ENCODE measurements at regions not wholly inside any gene's neighbourhood (a gene's known extent, or its start where the extent isn't known, plus 50 kb on each side); places are given as distances from the start of the nearest gene placed in this dataset.
"Not testable (repeated sequence)": the region's sequence is repeated elsewhere in the genome, so short reads cannot be mapped to it uniquely, and the experiment has no call there.

GRCh38 chr14:83091991-83092956, 1558.6 kb upstream of the SEL1L start:
- H2BK120ac ChIP-seq (ENCODE audit: insufficient read depth, low read length, poor library complexity); H3K79me1 ChIP-seq (ENCODE audit: low read length); H2BK5ac ChIP-seq (ENCODE audit: low read depth, low read length, poor library complexity); H2AFZ ChIP-seq (ENCODE audit: insufficient read depth, low read length, poor library complexity); H3K27me3 ChIP-seq (ENCODE audit: insufficient read depth, low read length); DNase-seq; H3K18ac ChIP-seq (ENCODE audit: low read length); H4K8ac ChIP-seq (ENCODE audit: low read depth, low read length); H3K4ac ChIP-seq (ENCODE audit: low read depth, low read length); H3K23ac ChIP-seq (ENCODE audit: low read length); H3K4me2 ChIP-seq (ENCODE audit: low read length); H2AK5ac ChIP-seq (ENCODE audit: low read length); H3K9ac ChIP-seq (ENCODE audit: low read length); H3K4me1 ChIP-seq (ENCODE audit: control insufficient read depth in 1 of 2, insufficient read depth in 2 of 2, low read length in 2 of 2); H3K79me2 ChIP-seq (ENCODE audit: control insufficient read depth, insufficient read depth, low read length, poor library complexity); H3K9me3 ChIP-seq (ENCODE audit: insufficient read depth, low read depth, low read length); H2BK12ac ChIP-seq (ENCODE audit: low read length); H3K27ac ChIP-seq (ENCODE audit: low read depth, low read length); H4K12ac ChIP-seq (ENCODE audit: low read depth, low read length); H3K4me3 ChIP-seq (ENCODE audit: low read depth, low read length); H4K91ac ChIP-seq (ENCODE audit: low read depth, low read length); H3K14ac ChIP-seq (ENCODE audit: low read length); H3K36me3 ChIP-seq (ENCODE audit: control insufficient read depth in 1 of 2, insufficient read depth in 2 of 2, low read length in 2 of 2): not testable (repeated sequence)
- WGBS (ENCODE audit: extremely low coverage, insufficient coverage, insufficient read length) = no CpG with 5 or more reads among the region's 47 CpGs

GRCh38 chr14:83096092-83096491, 1562.4 kb upstream of the SEL1L start:
- no peak overlapping the region for H2BK120ac ChIP-seq (ENCODE audit: insufficient read depth, low read length, poor library complexity)

DNA sequence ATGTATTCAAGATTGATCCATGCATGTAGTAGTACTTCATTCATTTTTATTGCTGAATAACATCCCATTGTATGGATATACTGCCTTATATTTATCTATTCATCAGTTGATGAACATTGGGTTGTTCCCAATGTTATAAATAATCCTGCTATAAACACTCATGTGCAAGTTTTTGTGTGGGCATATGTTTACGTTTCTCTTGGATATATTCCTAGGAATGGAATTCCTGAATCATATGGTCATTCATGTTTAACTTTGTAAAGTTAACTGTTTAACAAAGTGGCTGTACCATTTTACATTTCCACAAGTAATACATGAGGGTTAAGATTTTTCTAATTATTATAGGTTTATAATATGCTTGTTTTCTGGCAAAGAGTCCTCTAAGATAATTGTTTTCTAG, 1568.2 kb upstream of the SEL1L start:
- no peak overlapping the region for H2BK12ac ChIP-seq (ENCODE audit: low read length)
- H3K79me2 ChIP-seq (ENCODE audit: control insufficient read depth, insufficient read depth, low read length, poor library complexity) = no peaks in the 10 kb centered on the region
- H3K14ac ChIP-seq (ENCODE audit: low read length) = no peak overlapping the region
- no peak overlapping the region for H2BK120ac ChIP-seq (ENCODE audit: insufficient read depth, low read length, poor library complexity)
- no peaks in the 10 kb centered on the region for H3K36me3 ChIP-seq (ENCODE audit: control insufficient read depth in 1 of 2, insufficient read depth in 2 of 2, low read length in 2 of 2)
- no peak overlapping the region for H3K18ac ChIP-seq (ENCODE audit: low read length)
- no CpG with 5 or more reads among the region's 1 CpG for WGBS (ENCODE audit: extremely low coverage, insufficient coverage, insufficient read length)
- H2BK5ac ChIP-seq (ENCODE audit: low read depth, low read length, poor library complexity) = no peak overlapping the region
- H3K4ac ChIP-seq (ENCODE audit: low read depth, low read length) = no peak overlapping the region
- no peaks in the 10 kb centered on the region for H3K79me1 ChIP-seq (ENCODE audit: low read length)
- no peak overlapping the region for H3K4me2 ChIP-seq (ENCODE audit: low read length)
- no peaks in the 10 kb centered on the region for H3K9me3 ChIP-seq (ENCODE audit: insufficient read depth, low read depth, low read length)
- no peak for DNase-seq
- no peak overlapping the region for H4K12ac ChIP-seq (ENCODE audit: low read depth, low read length)
- H3K9ac ChIP-seq (ENCODE audit: low read length) = no peak overlapping the region
- H3K4me3 ChIP-seq (ENCODE audit: low read depth, low read length) = no peak overlapping the region
- H3K27ac ChIP-seq (ENCODE audit: low read depth, low read length) = no peak overlapping the region
- H2AFZ ChIP-seq (ENCODE audit: insufficient read depth, low read length, poor library complexity) = no peak overlapping the region
- no peak overlapping the region for H4K8ac ChIP-seq (ENCODE audit: low read depth, low read length)
- H4K91ac ChIP-seq (ENCODE audit: low read depth, low read length) = no peak overlapping the region
- no peak overlapping the region for H2AK5ac ChIP-seq (ENCODE audit: low read length)
- no peaks in the 10 kb centered on the region for H3K27me3 ChIP-seq (ENCODE audit: insufficient read depth, low read length)
- H3K4me1 ChIP-seq (ENCODE audit: control insufficient read depth in 1 of 2, insufficient read depth in 2 of 2, low read length in 2 of 2) = no peaks in the 10 kb centered on the region
- H3K23ac ChIP-seq (ENCODE audit: low read length) = no peak overlapping the region

More at GRCh38 chr14:83096092-83096491, 1562.4 kb upstream of the SEL1L start:
- H3K79me2 ChIP-seq (ENCODE audit: control insufficient read depth, insufficient read depth, low read length, poor library complexity) = no peaks in the 10 kb centered on the region
- H3K79me1 ChIP-seq (ENCODE audit: low read length) = no peaks in the 10 kb centered on the region
- H3K9me3 ChIP-seq (ENCODE audit: insufficient read depth, low read depth, low read length) = no peaks in the 10 kb centered on the region
- H3K4ac ChIP-seq (ENCODE audit: low read depth, low read length) = no peak overlapping the region
- no peak overlapping the region for H4K91ac ChIP-seq (ENCODE audit: low read depth, low read length)
- no peak overlapping the region for H2AFZ ChIP-seq (ENCODE audit: insufficient read depth, low read length, poor library complexity)
- no peak overlapping the region for H2BK12ac ChIP-seq (ENCODE audit: low read length)
- H3K36me3 ChIP-seq (ENCODE audit: control insufficient read depth in 1 of 2, insufficient read depth in 2 of 2, low read length in 2 of 2) = no peaks in the 10 kb centered on the region
- no peak for DNase-seq
- no peak overlapping the region for H4K12ac ChIP-seq (ENCODE audit: low read depth, low read length)
- no peak overlapping the region for H3K27ac ChIP-seq (ENCODE audit: low read depth, low read length)
- no peak overlapping the region for H3K4me3 ChIP-seq (ENCODE audit: low read depth, low read length)
- no peak overlapping the region for H2AK5ac ChIP-seq (ENCODE audit: low read length)
- no peak overlapping the region for H3K14ac ChIP-seq (ENCODE audit: low read length)
- H3K4me1 ChIP-seq (ENCODE audit: control insufficient read depth in 1 of 2, insufficient read depth in 2 of 2, low read length in 2 of 2) = no peaks in the 10 kb centered on the region
- no peak overlapping the region for H3K18ac ChIP-seq (ENCODE audit: low read length)
- no peak overlapping the region for H3K9ac ChIP-seq (ENCODE audit: low read length)
- no peak overlapping the region for H2BK5ac ChIP-seq (ENCODE audit: low read depth, low read length, poor library complexity)
- H3K4me2 ChIP-seq (ENCODE audit: low read length) = no peak overlapping the region
- H3K23ac ChIP-seq (ENCODE audit: low read length) = no peak overlapping the region
- WGBS (ENCODE audit: extremely low coverage, insufficient coverage, insufficient read length) = no CpG with 5 or more reads among the region's 1 CpG
- H3K27me3 ChIP-seq (ENCODE audit: insufficient read depth, low read length) = no peaks in the 10 kb centered on the region
- no peak overlapping the region for H4K8ac ChIP-seq (ENCODE audit: low read depth, low read length)

- H3K18ac ChIP-seq (ENCODE audit: low read length) = no peak overlapping the region
- no peaks in the 10 kb centered on the region for H3K79me1 ChIP-seq (ENCODE audit: low read length)
Observed at GRCh38 chr14:83118029-83118428, 1584.4 kb upstream of the SEL1L start.

More at GRCh38 chr14:83118029-83118428, 1584.4 kb upstream of the SEL1L start:
- H3K9me3 ChIP-seq (ENCODE audit: insufficient read depth, low read depth, low read length) = no peaks in the 10 kb centered on the region
- H4K8ac ChIP-seq (ENCODE audit: low read depth, low read length) = no peak overlapping the region
- no peak overlapping the region for H2AFZ ChIP-seq (ENCODE audit: insufficient read depth, low read length, poor library complexity)
- H3K4me3 ChIP-seq (ENCODE audit: low read depth, low read length) = no peak overlapping the region
- H3K9ac ChIP-seq (ENCODE audit: low read length) = no peak overlapping the region
- no peak overlapping the region for H2BK5ac ChIP-seq (ENCODE audit: low read depth, low read length, poor library complexity)
- no peaks in the 10 kb centered on the region for H3K4me1 ChIP-seq (ENCODE audit: control insufficient read depth in 1 of 2, insufficient read depth in 2 of 2, low read length in 2 of 2)
- H4K12ac ChIP-seq (ENCODE audit: low read depth, low read length) = no peak overlapping the region
- no peak overlapping the region for H2BK12ac ChIP-seq (ENCODE audit: low read length)
- H3K36me3 ChIP-seq (ENCODE audit: control insufficient read depth in 1 of 2, insufficient read depth in 2 of 2, low read length in 2 of 2) = no peaks in the 10 kb centered on the region
- no peaks in the 10 kb centered on the region for H3K79me2 ChIP-seq (ENCODE audit: control insufficient read depth, insufficient read depth, low read length, poor library complexity)
- no peak overlapping the region for H3K27ac ChIP-seq (ENCODE audit: low read depth, low read length)
- no peak overlapping the region for H3K4ac ChIP-seq (ENCODE audit: low read depth, low read length)
- no peaks in the 10 kb centered on the region for H3K27me3 ChIP-seq (ENCODE audit: insufficient read depth, low read length)
- H3K23ac ChIP-seq (ENCODE audit: low read length) = no peak overlapping the region
- no peak overlapping the region for H2BK120ac ChIP-seq (ENCODE audit: insufficient read depth, low read length, poor library complexity)
- WGBS (ENCODE audit: extremely low coverage, insufficient coverage, insufficient read length) = no CpG with 5 or more reads among the region's 6 CpGs
- no peak for DNase-seq
- no peak overlapping the region for H2AK5ac ChIP-seq (ENCODE audit: low read length)
- H3K4me2 ChIP-seq (ENCODE audit: low read length) = no peak overlapping the region
- no peak overlapping the region for H3K14ac ChIP-seq (ENCODE audit: low read length)
- H4K91ac ChIP-seq (ENCODE audit: low read depth, low read length) = no peak overlapping the region
